NB4 (cell line): ENCODE measurements at regions not wholly inside any gene's neighbourhood (a gene's known extent, or its start where the extent isn't known, plus 50 kb on each side); places are given as distances from the start of the nearest gene placed in this dataset.

ENCODE experiments used
- CTCF ChIP-seq: IDR thresholded peaks from one replicate; pipeline ENCODE4 v1.5.1; 2012; ENCODE audit warnings: low read depth, low read length
- MAX ChIP-seq: IDR thresholded peaks from 2 replicates; pipeline ENCODE4 v1.6.1; 2011; ENCODE audit warnings: low read depth, low read length
- POLR2A ChIP-seq: IDR thresholded peaks from 2 replicates; pipeline ENCODE4 v1.6.1; 2011; ENCODE audit warnings: mild to moderate bottlenecking; ENCODE audit not compliant: insufficient read length; ENCODE audit errors: extremely low read depth

GRCh38 chr18:22345718-22346117 is 72.0 kb downstream of the CTAGE1 start:
- no peak for TF ChIP-seq CTCF
- TF ChIP-seq POLR2A, result no peak
- TF ChIP-seq MAX, result no peak
